ENCODE measurements at regions not wholly inside any gene's neighbourhood (a gene's known extent, or its start where the extent isn't known, plus 50 kb on each side); places are given as distances from the start of the nearest gene placed in this dataset.

- no peaks in the 10 kb centered on the region for H3K36me3 ChIP-seq (ENCODE audit: control insufficient read depth in 2 of 4, insufficient read depth in 4 of 4, low read length in 3 of 4)
- no peak overlapping the region for H3K14ac ChIP-seq (ENCODE audit: insufficient read length)
- H3K18ac ChIP-seq (ENCODE audit: extremely low read depth, low read length), result no peak overlapping the region
- no peak overlapping the region for H4K8ac ChIP-seq (ENCODE audit: extremely low read depth, insufficient read depth, low read length)
- no peak overlapping the region for H2AFZ ChIP-seq (ENCODE audit: low read length)
- H4K5ac ChIP-seq (ENCODE audit: insufficient read length, low read depth, low read length), result no peak overlapping the region
- no peak overlapping the region for H3K23ac ChIP-seq (ENCODE audit: insufficient read length)
- no peak overlapping the region for H2BK120ac ChIP-seq (replicated peaks; ENCODE audit: low read depth, low read length)
- H3K56ac ChIP-seq (replicated peaks; ENCODE audit: insufficient read length, low read depth, low read length), result no peak overlapping the region
- H4K91ac ChIP-seq (replicated peaks; ENCODE audit: insufficient read length, low read length), result no peak overlapping the region
- no peaks in the 10 kb centered on the region for H3K4me1 ChIP-seq (replicated peaks in 1 of 4; ENCODE audit: control insufficient read depth in 3 of 4, insufficient read depth in 4 of 4, low read length in 3 of 4)
- no peak overlapping the region for H3K9ac ChIP-seq (replicated peaks in 1 of 4; ENCODE audit: extremely low read depth in 1 of 4, low read depth in 3 of 4, low read length in 3 of 4)
- H2BK5ac ChIP-seq (ENCODE audit: low read depth, low read length), result no peak overlapping the region
- no peaks in the 10 kb centered on the region for H3K79me2 ChIP-seq (ENCODE audit: control insufficient read depth in 1 of 2, insufficient read depth in 2 of 2, low read length in 2 of 2)
- H4K20me1 ChIP-seq (replicated peaks in 1 of 2; ENCODE audit: control insufficient read depth in 1 of 2, insufficient read depth in 2 of 2, low read length in 2 of 2), result peaks cover 0 to 3% of the 10 kb centered on the region in 2 experiments
- no peak for DNase-seq (ENCODE audit: low read depth in 1 of 2, low spot score in 2 of 2)
- no peak overlapping the region for H2BK15ac ChIP-seq (ENCODE audit: low read length)
- no peak overlapping the region for H2BK20ac ChIP-seq (ENCODE audit: low read length)
- H3K27me3 ChIP-seq (replicated peaks in 1 of 4; ENCODE audit: control insufficient read depth in 3 of 4, extremely low read depth in 1 of 4, insufficient read depth in 3 of 4, low read length in 3 of 4), result no peaks in the 10 kb centered on the region
- H3K4me3 ChIP-seq (ENCODE audit: extremely low read depth in 1 of 4, insufficient read depth in 2 of 4, low read depth in 3 of 4, low read length in 4 of 4), result no peak overlapping the region
- H3K4ac ChIP-seq (replicated peaks; ENCODE audit: insufficient read length, low read depth, low read length), result no peak overlapping the region
- H3K4me2 ChIP-seq (ENCODE audit: insufficient read depth in 1 of 2, low read depth in 2 of 2, low read length in 2 of 2), result no peak overlapping the region
- H3K23me2 ChIP-seq (ENCODE audit: low read depth, low read length), result no peaks in the 10 kb centered on the region; the same call in 1 of the 2 replicates
- 96% methylated on average over 3 of the region's 3 CpGs; no CpG with 5 or more reads in 1 of the 2 experiments for WGBS, 2 experiments (ENCODE audit: extremely low coverage in 1 of 2, insufficient coverage in 1 of 2, insufficient read length in 1 of 2, insufficient replicate concordance in 2 of 2, low coverage in 1 of 2, low lambda C conversion rate in 2 of 2, missing lambda C conversion rate in 1 of 2)
- CTCF ChIA-PET (ENCODE audit: partially characterized antibody), result no interaction called here
- H3K27ac ChIP-seq (ENCODE audit: low read depth, low read length), result no peak overlapping the region
- no peak overlapping the region for H2BK12ac ChIP-seq (ENCODE audit: low read depth, low read length)
- POLR2A ChIA-PET (ENCODE audit: partially characterized antibody), result no interaction called here
- no peaks in the 10 kb centered on the region for H3K79me1 ChIP-seq (ENCODE audit: low read depth, low read length)
- FAIRE-seq, result no peak
- no peak overlapping the region for H2AK5ac ChIP-seq (ENCODE audit: low read depth, low read length)
- H3K9me3 ChIP-seq (ENCODE audit: insufficient read depth in 2 of 2, low read depth in 1 of 2, low read length in 1 of 2), result no peaks in the 10 kb centered on the region
- TF ChIP-seq USF2 (IDR thresholded peaks at IDR 0.05; ENCODE audit: low read length) (no peak), MAFK (IDR thresholded peaks at IDR 0.05; ENCODE audit: low read depth, low read length) (no peak), ATF2 (IDR thresholded peaks at IDR 0.05; ENCODE audit: low read length) (no peak), SIN3A (conservative IDR thresholded peaks at IDR 0.05 in 1 of 2, IDR thresholded peaks at IDR 0.05 in 1 of 2; ENCODE audit: low read depth in 1 of 2, low read length in 2 of 2) (no peak), TAF1 (IDR thresholded peaks at IDR 0.05; ENCODE audit: low read depth, low read length) (no peak), POU5F1 (IDR thresholded peaks at IDR 0.05; ENCODE audit: low read depth, low read length) (no peak), SRF (IDR thresholded peaks at IDR 0.05; ENCODE audit: low read depth, low read length) (no peak), TCF12 (IDR thresholded peaks at IDR 0.05; ENCODE audit: low read depth, low read length) (no peak), KDM4A (IDR thresholded peaks at IDR 0.05; ENCODE audit: low read depth, low read length, severe bottlenecking) (no peak), CHD2 (IDR thresholded peaks at IDR 0.05; ENCODE audit: low read length) (no peak), SP2 (IDR thresholded peaks at IDR 0.05; ENCODE audit: low read length) (no peak), ASH2L (IDR thresholded peaks at IDR 0.05; ENCODE audit: low read length) (no peak), RBBP5 (IDR thresholded peaks at IDR 0.05; ENCODE audit: borderline replicate concordance, low read depth, low read length) (no peak)
Measured at GRCh38 chr2:6393819-6394218, 471.9 kb downstream of the CMPK2 start.

Measured in H1 (cell line).